ENCODE measurements at regions not wholly inside any gene's neighbourhood (a gene's known extent, or its start where the extent isn't known, plus 50 kb on each side); places are given as distances from the start of the nearest gene placed in this dataset.

DNA sequence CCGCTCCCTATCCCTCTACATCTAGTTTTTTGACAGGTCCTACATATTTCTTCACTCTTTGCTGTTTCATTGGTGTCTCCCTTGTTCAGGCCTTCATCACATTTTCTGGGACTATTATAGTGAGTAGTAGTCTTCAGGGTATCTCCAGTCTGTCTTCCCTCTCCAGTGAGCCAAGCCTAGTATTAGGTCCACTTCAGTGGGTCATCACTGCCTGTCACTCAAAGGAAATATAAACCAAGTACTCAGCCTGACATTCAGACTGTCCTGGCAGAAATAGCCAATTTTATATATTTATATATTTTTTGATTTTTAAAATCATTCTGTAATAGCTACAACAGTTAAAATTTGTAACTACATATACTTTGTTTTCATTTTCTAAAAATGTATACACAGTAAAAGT, 137.8 kb downstream of the CYB561 start:
- TF ChIP-seq, protein P1, sequence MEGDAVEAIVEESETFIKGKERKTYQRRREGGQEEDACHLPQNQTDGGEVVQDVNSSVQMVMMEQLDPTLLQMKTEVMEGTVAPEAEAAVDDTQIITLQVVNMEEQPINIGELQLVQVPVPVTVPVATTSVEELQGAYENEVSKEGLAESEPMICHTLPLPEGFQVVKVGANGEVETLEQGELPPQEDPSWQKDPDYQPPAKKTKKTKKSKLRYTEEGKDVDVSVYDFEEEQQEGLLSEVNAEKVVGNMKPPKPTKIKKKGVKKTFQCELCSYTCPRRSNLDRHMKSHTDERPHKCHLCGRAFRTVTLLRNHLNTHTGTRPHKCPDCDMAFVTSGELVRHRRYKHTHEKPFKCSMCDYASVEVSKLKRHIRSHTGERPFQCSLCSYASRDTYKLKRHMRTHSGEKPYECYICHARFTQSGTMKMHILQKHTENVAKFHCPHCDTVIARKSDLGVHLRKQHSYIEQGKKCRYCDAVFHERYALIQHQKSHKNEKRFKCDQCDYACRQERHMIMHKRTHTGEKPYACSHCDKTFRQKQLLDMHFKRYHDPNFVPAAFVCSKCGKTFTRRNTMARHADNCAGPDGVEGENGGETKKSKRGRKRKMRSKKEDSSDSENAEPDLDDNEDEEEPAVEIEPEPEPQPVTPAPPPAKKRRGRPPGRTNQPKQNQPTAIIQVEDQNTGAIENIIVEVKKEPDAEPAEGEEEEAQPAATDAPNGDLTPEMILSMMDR (IDR thresholded peaks at IDR 0.05) = no peak
- TF ChIP-seq POLR2A (IDR thresholded peaks at IDR 0.05) (no peak), EP300 (IDR thresholded peaks at IDR 0.05) (no peak)

All from ovary (tissue), 3 donors.